ENCODE measurements at regions not wholly inside any gene's neighbourhood (a gene's known extent, or its start where the extent isn't known, plus 50 kb on each side); places are given as distances from the start of the nearest gene placed in this dataset.
"Not testable (repeated sequence)": the region's sequence is repeated elsewhere in the genome, so short reads cannot be mapped to it uniquely, and the experiment has no call there.

DNA sequence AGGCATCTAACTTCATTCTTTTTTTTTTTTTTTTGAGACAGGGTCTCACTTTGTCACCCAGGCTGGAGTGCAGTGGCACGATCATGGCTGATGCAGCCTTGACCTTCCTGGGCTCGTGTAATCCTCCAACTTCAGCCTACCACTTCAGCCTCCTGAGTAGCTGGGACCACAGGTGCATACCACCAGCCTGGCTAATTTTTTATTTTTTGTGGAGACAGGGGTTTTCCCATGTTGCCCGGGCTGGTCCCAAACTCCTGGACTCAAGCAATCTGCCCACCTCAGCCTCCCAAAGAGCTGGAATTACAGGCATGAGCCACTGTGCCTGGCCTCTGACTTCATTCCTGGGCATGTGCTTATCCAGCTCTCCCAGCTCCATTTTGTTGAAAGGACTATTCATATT lies 311.9 kb downstream of the RPS24 start:
- TF ChIP-seq, protein P1, sequence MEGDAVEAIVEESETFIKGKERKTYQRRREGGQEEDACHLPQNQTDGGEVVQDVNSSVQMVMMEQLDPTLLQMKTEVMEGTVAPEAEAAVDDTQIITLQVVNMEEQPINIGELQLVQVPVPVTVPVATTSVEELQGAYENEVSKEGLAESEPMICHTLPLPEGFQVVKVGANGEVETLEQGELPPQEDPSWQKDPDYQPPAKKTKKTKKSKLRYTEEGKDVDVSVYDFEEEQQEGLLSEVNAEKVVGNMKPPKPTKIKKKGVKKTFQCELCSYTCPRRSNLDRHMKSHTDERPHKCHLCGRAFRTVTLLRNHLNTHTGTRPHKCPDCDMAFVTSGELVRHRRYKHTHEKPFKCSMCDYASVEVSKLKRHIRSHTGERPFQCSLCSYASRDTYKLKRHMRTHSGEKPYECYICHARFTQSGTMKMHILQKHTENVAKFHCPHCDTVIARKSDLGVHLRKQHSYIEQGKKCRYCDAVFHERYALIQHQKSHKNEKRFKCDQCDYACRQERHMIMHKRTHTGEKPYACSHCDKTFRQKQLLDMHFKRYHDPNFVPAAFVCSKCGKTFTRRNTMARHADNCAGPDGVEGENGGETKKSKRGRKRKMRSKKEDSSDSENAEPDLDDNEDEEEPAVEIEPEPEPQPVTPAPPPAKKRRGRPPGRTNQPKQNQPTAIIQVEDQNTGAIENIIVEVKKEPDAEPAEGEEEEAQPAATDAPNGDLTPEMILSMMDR (conservative IDR thresholded peaks at IDR 0.05), result not testable (repeated sequence)
- not testable (repeated sequence) for TF ChIP-seq EZH2 (IDR thresholded peaks at IDR 0.05; ENCODE audit: low read depth)

All from PC-9 (cell line).